Hindlimb muscle (tissue), 1 donor: ENCODE measurements at regions not wholly inside any gene's neighbourhood (a gene's known extent, or its start where the extent isn't known, plus 50 kb on each side); places are given as distances from the start of the nearest gene placed in this dataset.
"Not testable (repeated sequence)": the region's sequence is repeated elsewhere in the genome, so short reads cannot be mapped to it uniquely, and the experiment has no call there.

Experiments used
- DNase-seq: peaks from one replicate; pipeline ENCODE4 v3.0.0-alpha.2; 2013

DNA sequence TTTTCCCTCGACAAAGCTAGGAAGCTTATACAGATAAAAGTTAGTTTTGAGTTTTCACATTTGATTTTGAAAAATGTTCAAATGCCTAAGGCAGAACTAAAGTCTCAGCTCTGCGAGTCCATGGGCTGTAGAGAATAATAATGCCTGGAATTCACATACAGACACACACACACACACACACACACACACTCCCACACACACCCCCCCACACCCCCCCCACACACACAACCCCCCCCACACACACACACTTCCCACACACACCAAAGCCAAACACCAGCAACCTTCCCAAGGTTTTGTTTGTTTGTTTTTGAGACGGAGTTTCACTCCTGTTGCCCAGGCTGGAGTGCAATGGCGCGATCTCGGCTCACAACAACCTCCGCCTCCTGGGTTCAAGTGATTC, 62.8 kb upstream of the EIF5 start:
- DNase-seq = no peak

DNA sequence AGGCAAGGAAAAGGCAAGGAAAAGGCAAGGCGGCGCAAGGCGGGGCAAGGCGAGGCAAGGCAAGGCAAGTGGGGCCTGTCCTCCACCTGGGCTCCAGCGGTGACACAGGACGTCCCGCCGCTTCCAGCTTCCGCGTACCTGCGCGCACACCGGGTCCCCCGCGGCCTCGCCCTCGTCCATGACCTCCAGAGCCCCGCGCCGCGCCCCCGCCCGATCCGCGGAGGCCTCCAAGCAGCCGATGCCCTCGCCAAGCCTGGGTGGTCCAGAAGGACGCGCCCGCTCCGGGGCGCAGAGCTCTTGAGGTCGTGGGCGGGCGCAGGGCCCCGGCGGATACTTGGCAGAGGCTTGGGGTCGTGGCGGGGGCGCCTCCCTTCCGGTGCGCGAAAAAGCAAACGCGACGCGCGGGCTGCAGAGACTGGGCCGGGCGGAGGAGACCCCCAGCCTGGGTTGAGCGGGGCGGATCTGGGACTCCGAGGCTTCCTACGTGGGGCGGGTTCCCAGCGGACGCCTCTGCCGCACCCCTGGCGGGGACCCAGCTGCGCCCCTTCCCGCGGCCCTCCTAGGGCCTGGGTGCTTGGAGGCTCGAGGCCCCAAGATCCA, 60.8 kb upstream of the EIF5 start:
- DNase-seq = no peak

GRCh38 chr14:103273745-103274615, 60.1 kb upstream of the EIF5 start:
- no peak for DNase-seq

DNA sequence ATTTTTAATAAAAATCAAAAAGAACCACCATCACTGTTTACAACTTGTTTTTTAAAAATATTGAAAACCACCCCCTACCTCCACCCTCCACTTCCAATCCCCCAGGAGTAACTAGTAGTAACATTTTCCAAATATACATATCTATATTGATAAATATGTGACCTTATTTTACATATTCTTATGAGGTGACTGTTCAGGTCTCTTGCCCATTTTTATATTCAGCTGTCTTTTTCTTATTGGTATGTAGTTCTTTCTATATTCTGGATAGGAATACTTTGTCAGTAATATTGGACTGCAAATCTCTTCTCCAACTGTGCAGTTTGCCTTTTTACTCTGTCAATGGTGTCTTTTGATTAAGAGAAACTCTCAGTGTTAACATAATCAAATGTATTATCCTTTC, 59.0 kb upstream of the EIF5 start:
- DNase-seq = no peak

- DNase-seq = no peak
Measured at GRCh38 chr14:103277931-103278330, 56.1 kb upstream of the EIF5 start.

DNA sequence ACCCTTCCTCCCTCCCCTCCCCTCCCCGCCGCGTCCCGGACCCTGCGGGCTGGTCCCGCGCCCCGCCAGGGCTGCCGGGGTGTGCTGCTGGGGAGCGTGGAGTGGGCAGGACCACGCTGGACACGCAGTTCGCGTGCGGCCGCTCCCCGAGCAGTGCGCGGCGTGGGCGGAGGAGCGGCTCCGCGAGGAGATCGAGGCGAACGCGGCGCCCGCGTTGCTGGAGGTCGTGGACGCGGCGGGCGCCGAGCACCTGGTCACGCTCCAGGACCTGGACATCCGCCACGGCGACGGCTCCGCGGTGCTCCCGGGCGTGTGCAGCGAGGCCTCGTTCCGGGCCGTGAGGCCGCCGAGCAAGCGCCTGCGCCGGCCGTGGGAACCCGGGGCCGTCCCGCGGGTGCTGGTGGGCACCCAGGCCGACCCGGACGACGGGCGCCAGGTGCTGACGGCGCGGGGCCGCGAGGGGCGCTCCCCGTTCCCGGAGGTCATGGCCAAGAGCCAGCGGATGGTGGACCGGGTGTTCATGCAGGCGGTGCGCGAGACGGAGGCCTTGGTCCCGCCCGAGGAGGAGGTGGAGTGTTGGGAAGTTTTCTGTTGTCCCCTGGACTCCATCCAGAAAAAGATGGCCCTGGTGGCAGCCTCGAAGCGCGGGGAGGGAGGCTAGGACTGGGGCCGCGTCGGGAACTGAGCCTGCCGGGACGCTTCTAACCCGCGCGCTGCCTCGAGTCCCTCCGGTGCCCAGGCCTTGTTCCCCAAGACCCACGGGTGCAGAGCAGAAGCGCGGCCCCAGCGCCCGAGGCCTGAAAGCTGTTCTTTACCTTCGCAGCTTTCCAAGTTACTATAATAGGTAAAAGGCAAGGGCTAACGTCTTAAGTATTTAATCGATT, 54.7 kb upstream of the EIF5 start:
- no peak for DNase-seq

- no peak for DNase-seq
Measured at GRCh38 chr14:103280278-103280928, 53.6 kb upstream of the EIF5 start.

DNA sequence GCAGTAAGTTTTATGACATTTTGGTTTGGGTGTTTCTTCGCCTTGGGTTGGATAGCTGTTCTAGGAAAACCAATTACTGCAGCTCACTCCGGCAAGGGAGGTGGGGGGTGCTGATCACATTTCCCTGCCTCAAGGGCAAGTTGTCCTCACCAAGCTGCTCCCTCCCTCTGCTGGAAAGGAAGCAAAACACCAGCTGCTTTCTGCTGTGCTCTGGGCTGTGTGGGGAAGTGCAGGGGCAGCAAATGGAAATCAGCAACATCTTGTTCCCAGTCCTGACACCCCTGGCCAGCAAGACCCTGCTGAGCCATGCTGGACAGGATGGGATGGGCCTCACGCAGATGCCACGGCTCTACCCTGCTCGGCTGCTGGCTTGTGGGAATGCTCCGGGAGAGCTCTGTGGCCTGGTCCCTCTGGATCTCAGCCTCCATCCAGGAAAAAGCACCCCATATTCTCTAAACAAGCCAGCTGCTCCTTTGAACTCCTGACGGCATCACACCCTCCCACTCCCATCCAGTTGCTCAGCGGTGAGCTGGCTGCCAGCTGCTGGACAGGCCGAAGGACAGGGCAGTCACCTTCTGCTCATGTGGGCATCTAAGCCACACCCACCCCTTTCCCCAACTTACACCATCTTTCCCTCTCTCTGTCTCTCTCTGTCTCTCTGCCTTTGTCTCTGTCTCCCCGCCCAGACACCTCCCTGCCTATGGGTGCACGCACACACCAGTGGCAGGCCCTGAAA, 52.4 kb upstream of the EIF5 start:
- DNase-seq = no peak

DNA sequence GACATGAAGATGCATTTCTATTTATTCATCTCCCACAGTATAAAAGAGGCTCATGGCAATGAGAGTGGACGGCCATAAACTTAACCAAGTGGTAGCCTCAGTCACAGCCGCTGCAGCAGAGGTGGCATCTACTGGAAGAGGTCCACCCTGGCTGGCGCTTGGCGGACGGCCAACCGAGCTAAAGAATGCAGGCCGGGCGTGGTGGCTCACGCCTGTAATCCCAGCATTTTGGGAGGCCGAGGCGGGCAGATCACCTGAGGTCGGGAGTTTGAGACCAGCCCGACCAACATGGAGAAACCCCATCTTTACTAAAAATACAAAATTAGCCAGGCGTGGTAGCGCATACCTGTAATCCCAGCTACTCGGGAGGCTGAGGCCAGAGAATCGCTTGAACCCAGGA, 51.7 kb upstream of the EIF5 start:
- DNase-seq = not testable (repeated sequence)

- DNase-seq = no peak
Measured at GRCh38 chr14:103282932-103283331, 51.1 kb upstream of the EIF5 start.

- DNase-seq = no peak
Measured at GRCh38 chr14:103283916-103284315, 50.1 kb upstream of the EIF5 start.
